Small intestine (tissue), 7 donors: ENCODE measurements at regions not wholly inside any gene's neighbourhood (a gene's known extent, or its start where the extent isn't known, plus 50 kb on each side); places are given as distances from the start of the nearest gene placed in this dataset.
A peak's percentile ranks its signal among the peaks of the same experiment; 100 is the strongest.

Experiments used
- DNase-seq, 2 donors: peaks; one replicate each; pipeline versions ENCODE4 v3.0.0 to v3.0.0-alpha.2; 2013
- FAIRE-seq: peaks from 2 replicates; lab custom pipeline; 2012; peaks lifted over from hg19 to GRCh38; lab: Jason Lieb, UNC
- H3K27ac ChIP-seq, 3 donors: one replicate each; pipeline ENCODE4 v1.5.1; 2013; ENCODE audit warnings: low read length in 2 of 3, mild to moderate bottlenecking in 2 of 3, control low read depth in 1 of 3, inconsistent platforms in 1 of 3, low read depth in 1 of 3, moderate library complexity in 1 of 3
- H3K27me3 ChIP-seq, 3 donors: one replicate each; pipeline ENCODE4 v1.6.1; 2013; ENCODE audit warnings: low read length in 3 of 3, inconsistent platforms in 1 of 3; ENCODE audit not compliant: control insufficient read depth in 3 of 3, insufficient read depth in 3 of 3
- H3K36me3 ChIP-seq, 3 donors: one replicate each; pipeline ENCODE4 v1.6.1; 2013; ENCODE audit warnings: low read length in 3 of 3, inconsistent platforms in 1 of 3, low read depth in 1 of 3, mild to moderate bottlenecking in 1 of 3, moderate library complexity in 1 of 3; ENCODE audit not compliant: control insufficient read depth in 3 of 3, insufficient read depth in 2 of 3
- H3K4me1 ChIP-seq, 3 donors: one replicate each; pipeline ENCODE4 v1.6.1; 2013; ENCODE audit warnings: low read length in 2 of 3, inconsistent platforms in 1 of 3, low read depth in 1 of 3, mild to moderate bottlenecking in 1 of 3, moderate library complexity in 1 of 3; ENCODE audit not compliant: control insufficient read depth in 3 of 3, insufficient read depth in 2 of 3
- H3K4me3 ChIP-seq, 3 donors: one replicate each; pipeline ENCODE4 v1.5.1; 2013; ENCODE audit warnings: low read length in 3 of 3, control low read depth in 1 of 3, inconsistent platforms in 1 of 3, low read depth in 1 of 3, mild to moderate bottlenecking in 1 of 3, moderate library complexity in 1 of 3
- H3K9me3 ChIP-seq, 2 donors: one replicate each; pipeline ENCODE4 v1.6.1; 2013; ENCODE audit warnings: low read depth in 1 of 2, low read length in 1 of 2; ENCODE audit not compliant: control insufficient read depth in 2 of 2, insufficient read depth in 1 of 2
- WGBS, 3 donors: extraction: QIAGEN DNeasy Blood & Tissue Kit; methylation state at CpG; one replicate each; pipeline ENCODE4 v1.1.7; 2013; 5-methylcytosine and 5-hydroxymethylcytosine counted together
- donor health status: healthy with polysubstance abuse.
- donor health status: control.
- donor health status: control.
- donor health status: Bipolar disorder and iron deficiency.
- donor health status: healthy.

GRCh38 chr4:4614925-4615678 is 73.3 kb upstream of the STX18 start:
- Histone ChIP-seq H3K4me1 (no peaks in the 10 kb centered on the region), H3K4me3 (no peak overlapping the region), H3K36me3 (peaks cover 0 to 3% (median 0%) of the 10 kb centered on the region in 3 donors), H3K27ac (no peak overlapping the region), H3K27me3 (no peaks in the 10 kb centered on the region), H3K9me3 (no peaks in the 10 kb centered on the region)
- no peak for FAIRE-seq
- no peak for DNase-seq
- WGBS, 3 donors = 74 to 87% (median 86%) methylated on average over 8 of the region's 8 CpGs

- peaks cover 0 to 3% (median 0%) of the 10 kb centered on the region in 3 donors for H3K36me3 ChIP-seq
- H3K4me3 ChIP-seq = no peak overlapping the region
- no peak for DNase-seq
- 89 to 96% (median 95%) methylated on average over 8 of the region's 8 CpGs for WGBS, 3 donors
- H3K27me3 ChIP-seq = no peaks in the 10 kb centered on the region
- H3K9me3 ChIP-seq = no peaks in the 10 kb centered on the region
- H3K27ac ChIP-seq = no peak overlapping the region
- no peak for FAIRE-seq
- H3K4me1 ChIP-seq = no peaks in the 10 kb centered on the region
These were observed 71.9 kb upstream of the STX18 start for GRCh38 chr4:4613641-4614286.

- 72 to 89% (median 82%) methylated on average over 2 of the region's 2 CpGs for WGBS, 3 donors
- no peak for DNase-seq
- FAIRE-seq = no peak
- Histone ChIP-seq H3K36me3 (peaks cover 0 to 3% (median 0%) of the 10 kb centered on the region in 3 donors), H3K27me3 (no peaks in the 10 kb centered on the region), H3K27ac (no peak overlapping the region), H3K4me1 (no peaks in the 10 kb centered on the region), H3K9me3 (no peaks in the 10 kb centered on the region), H3K4me3 (no peak overlapping the region)
These were observed 71.2 kb upstream of the STX18 start for GRCh38 chr4:4613126-4613465.

GRCh38 chr4:4610672-4611071 is 68.8 kb upstream of the STX18 start:
- FAIRE-seq (no peak), DNase-seq (no peak)
- Histone ChIP-seq H3K9me3 (no peaks in the 10 kb centered on the region), H3K27me3 (no peaks in the 10 kb centered on the region), H3K36me3 (peaks cover 0 to 3% (median 0%) of the 10 kb centered on the region in 3 donors), H3K27ac (no peak overlapping the region), H3K4me3 (no peak overlapping the region), H3K4me1 (no peaks in the 10 kb centered on the region)
- 90 to 95% (median 90%) methylated on average over 7 of the region's 7 CpGs for WGBS, 3 donors

GRCh38 chr4:4609622-4610334 is 67.9 kb upstream of the STX18 start:
- Histone ChIP-seq H3K9me3 (no peaks in the 10 kb centered on the region), H3K27me3 (no peaks in the 10 kb centered on the region), H3K36me3 (peaks cover 0 to 3% (median 0%) of the 10 kb centered on the region in 3 donors), H3K4me3 (no peak overlapping the region), H3K4me1 (no peaks in the 10 kb centered on the region), H3K27ac (no peak overlapping the region)
- WGBS, 3 donors = 82 to 85% (median 85%) methylated on average over 10 of the region's 10 CpGs
- FAIRE-seq (no peak), DNase-seq (peak in 1 of 2 donors; percentile 8)

- WGBS, 3 donors = 83 to 91% (median 89%) methylated on average over 13 of the region's 13 CpGs
- peaks cover 0 to 3% (median 0%) of the 10 kb centered on the region in 3 donors for H3K36me3 ChIP-seq
- FAIRE-seq (no peak), DNase-seq (no peak)
- H3K27me3 ChIP-seq = no peaks in the 10 kb centered on the region
- no peaks in the 10 kb centered on the region for H3K9me3 ChIP-seq
- no peak overlapping the region for H3K4me3 ChIP-seq
- H3K27ac ChIP-seq = no peak overlapping the region
- H3K4me1 ChIP-seq = no peaks in the 10 kb centered on the region
These were observed 66.3 kb upstream of the STX18 start for GRCh38 chr4:4608214-4608537.

GRCh38 chr4:4607336-4608213 is 65.7 kb upstream of the STX18 start:
- Histone ChIP-seq H3K4me1 (no peaks in the 10 kb centered on the region), H3K4me3 (no peak overlapping the region), H3K9me3 (no peaks in the 10 kb centered on the region), H3K36me3 (peaks cover 0 to 3% (median 0%) of the 10 kb centered on the region in 3 donors), H3K27ac (no peak overlapping the region), H3K27me3 (no peaks in the 10 kb centered on the region)
- FAIRE-seq = no peak
- WGBS, 3 donors = 87 to 95% (median 91%) methylated on average over 19 of the region's 19 CpGs
- no peak for DNase-seq

- DNase-seq (no peak), FAIRE-seq (no peak)
- Histone ChIP-seq H3K4me3 (no peak overlapping the region), H3K4me1 (no peaks in the 10 kb centered on the region), H3K27ac (no peak overlapping the region), H3K36me3 (no peaks in the 10 kb centered on the region), H3K9me3 (no peaks in the 10 kb centered on the region), H3K27me3 (no peaks in the 10 kb centered on the region)
- WGBS, 3 donors = 84 to 87% (median 87%) methylated on average over 10 of the region's 10 CpGs
These were observed 64.5 kb upstream of the STX18 start for GRCh38 chr4:4606321-4606720.
